H1 (cell line): ENCODE measurements at regions not wholly inside any gene's neighbourhood (a gene's known extent, or its start where the extent isn't known, plus 50 kb on each side); places are given as distances from the start of the nearest gene placed in this dataset.

ENCODE experiments used
- CTCF ChIA-PET: fragments of 300-600 bp; sonication (Branson Sonifier 250); formaldehyde crosslinking; loops from one replicate; lab custom pipeline; 2021; ENCODE audit not compliant: partially characterized antibody; lab: Charles Lee
- POLR2A ChIA-PET: fragments of 300-600 bp; sonication (Branson Sonifier 250); formaldehyde crosslinking; loops from one replicate; lab custom pipeline; 2021; ENCODE audit warnings: inconsistent platforms; ENCODE audit not compliant: partially characterized antibody; lab: Charles Lee
- DNase-seq, 2 experiments: peaks; one replicate each; pipeline versions ENCODE4 v3.0.0 to v3.0.0-alpha.2; 2010 to 2022; ENCODE audit warnings: low spot score in 2 of 2, low read depth in 1 of 2, mixed read lengths in 1 of 2
- FAIRE-seq: peaks from 2 replicates; lab custom pipeline; 2011; peaks lifted over from hg19 to GRCh38; lab: Jason Lieb, UNC
- H2AFZ ChIP-seq: 2 replicates; pipeline ENCODE4 v1.8.1; 2012; ENCODE audit warnings: low read length, inconsistent platforms
- H2AK5ac ChIP-seq: 2 replicates; pipeline ENCODE4 v1.6.1; 2013; ENCODE audit warnings: low read depth, low read length
- H2BK120ac ChIP-seq: replicated peaks from 2 replicates; pipeline ENCODE3; 2013; ENCODE audit warnings: low read depth, low read length, inconsistent platforms
- H2BK12ac ChIP-seq: 2 replicates; pipeline ENCODE4 v1.6.1; 2013; ENCODE audit warnings: low read depth, low read length
- H2BK15ac ChIP-seq: 2 replicates; pipeline ENCODE4 v1.6.1; 2013; ENCODE audit warnings: low read length
- H2BK20ac ChIP-seq: 2 replicates; pipeline ENCODE4 v1.6.1; 2013; ENCODE audit warnings: low read length
- H2BK5ac ChIP-seq: 2 replicates; pipeline ENCODE4 v1.6.1; 2013; ENCODE audit warnings: low read depth, low read length
- H3K14ac ChIP-seq: 2 replicates; pipeline ENCODE4 v1.6.1; 2013; ENCODE audit warnings: inconsistent platforms; ENCODE audit not compliant: insufficient read length
- H3K18ac ChIP-seq: 2 replicates; pipeline ENCODE4 v1.6.1; 2013; ENCODE audit warnings: low read length; ENCODE audit errors: extremely low read depth
- H3K23ac ChIP-seq: 2 replicates; pipeline ENCODE4 v1.6.1; 2013; ENCODE audit warnings: inconsistent platforms; ENCODE audit not compliant: insufficient read length
- H3K23me2 ChIP-seq: 2 replicates; pipeline ENCODE4 v1.6.1; 2013; ENCODE audit warnings: low read depth, low read length
- H3K27ac ChIP-seq: 2 replicates; pipeline ENCODE4 v1.6.1; 2011; ENCODE audit warnings: low read depth, low read length, inconsistent platforms
- H3K27me3 ChIP-seq, 4 experiments: replicated peaks in 1 of 4; 1 replicate in 1 of 4; 2 replicates in 3 of 4; pipeline versions ENCODE4 v1.6.1 to v1.8.1; 2011 to 2013; ENCODE audit warnings: low read length in 3 of 4, mild to moderate bottlenecking in 3 of 4, inconsistent platforms in 2 of 4, mixed read lengths in 2 of 4, moderate library complexity in 1 of 4; ENCODE audit not compliant: control insufficient read depth in 3 of 4, insufficient read depth in 3 of 4; ENCODE audit errors: extremely low read depth in 1 of 4
- H3K36me3 ChIP-seq, 4 experiments: 2 replicates each; pipeline versions ENCODE4 v1.6.1 to v1.8.1; 2011 to 2013; ENCODE audit warnings: mild to moderate bottlenecking in 4 of 4, low read length in 3 of 4, moderate library complexity in 2 of 4, control low read depth in 1 of 4, inconsistent platforms in 1 of 4; ENCODE audit not compliant: insufficient read depth in 4 of 4, control insufficient read depth in 2 of 4
- H3K4ac ChIP-seq: replicated peaks from 2 replicates; pipeline ENCODE3; 2013; ENCODE audit warnings: low read length, low read depth, mixed read lengths, inconsistent platforms; ENCODE audit not compliant: insufficient read length
- H3K4me1 ChIP-seq, 4 experiments: replicated peaks in 1 of 4; 1 replicate in 1 of 4; 2 replicates in 3 of 4; pipeline versions ENCODE4 v1.6.1 to v1.8.1; 2011 to 2013; ENCODE audit warnings: low read length in 3 of 4, inconsistent platforms in 2 of 4, mixed read lengths in 1 of 4; ENCODE audit not compliant: insufficient read depth in 4 of 4, control insufficient read depth in 3 of 4
- H3K4me2 ChIP-seq, 2 experiments: 2 replicates each; pipeline versions ENCODE4 v1.6.1 to v1.8.1; 2011 to 2013; ENCODE audit warnings: low read depth in 2 of 2, low read length in 2 of 2, control low read depth in 1 of 2, inconsistent platforms in 1 of 2, mild to moderate bottlenecking in 1 of 2; ENCODE audit not compliant: insufficient read depth in 1 of 2
- H3K4me3 ChIP-seq, 4 experiments: fragments of 200-600, 300-600 bp in 1 of 4; sonication (generic), shearing (Covaris generic), sonication (Bioruptor Twin) in 1 of 4; 2 replicates each; pipeline versions ENCODE4 v1.5.1 to v1.8.1; 2011 to 2016; ENCODE audit warnings: low read length in 4 of 4, low read depth in 3 of 4, control low read depth in 2 of 4, inconsistent platforms in 2 of 4, mild to moderate bottlenecking in 2 of 4, mixed read lengths in 1 of 4, moderate library complexity in 1 of 4; ENCODE audit not compliant: insufficient read depth in 2 of 4; ENCODE audit errors: extremely low read depth in 1 of 4
- H3K56ac ChIP-seq: replicated peaks from 2 replicates; pipeline ENCODE3; 2013; ENCODE audit warnings: low read depth, mild to moderate bottlenecking, mixed read lengths, low read length, inconsistent platforms; ENCODE audit not compliant: insufficient read length
- H3K79me1 ChIP-seq: 2 replicates; pipeline ENCODE4 v1.6.1; 2013; ENCODE audit warnings: low read depth, low read length, control low read depth
- H3K79me2 ChIP-seq, 2 experiments: 2 replicates each; pipeline versions ENCODE4 v1.6.1 to v1.8.1; 2012 to 2013; ENCODE audit warnings: low read length in 2 of 2, mild to moderate bottlenecking in 2 of 2, inconsistent platforms in 1 of 2; ENCODE audit not compliant: insufficient read depth in 2 of 2, control insufficient read depth in 1 of 2
- H3K9ac ChIP-seq, 4 experiments: replicated peaks in 1 of 4; 1 replicate in 1 of 4; 2 replicates in 3 of 4; pipeline versions ENCODE4 v1.6.1 to v1.8.1; 2011 to 2013; ENCODE audit warnings: low read depth in 3 of 4, low read length in 3 of 4, control low read depth in 2 of 4, mild to moderate bottlenecking in 2 of 4, moderate library complexity in 2 of 4, inconsistent platforms in 1 of 4; ENCODE audit errors: extremely low read depth in 1 of 4
- H3K9me3 ChIP-seq, 2 experiments: 2 replicates each; pipeline versions ENCODE4 v1.6.1 to v1.8.1; 2012 to 2013; ENCODE audit warnings: mild to moderate bottlenecking in 2 of 2, moderate library complexity in 2 of 2, control low read depth in 1 of 2, inconsistent platforms in 1 of 2, low read depth in 1 of 2, low read length in 1 of 2, mixed read lengths in 1 of 2; ENCODE audit not compliant: insufficient read depth in 2 of 2
- H4K20me1 ChIP-seq, 2 experiments: replicated peaks in 1 of 2; 2 replicates each; pipeline versions ENCODE3 to v1.8.1; 2011 to 2013; ENCODE audit warnings: inconsistent platforms in 2 of 2, low read length in 2 of 2, mild to moderate bottlenecking in 1 of 2; ENCODE audit not compliant: insufficient read depth in 2 of 2, control insufficient read depth in 1 of 2
- H4K5ac ChIP-seq: 2 replicates; pipeline ENCODE4 v1.6.1; 2013; ENCODE audit warnings: low read length, low read depth, mixed read lengths, inconsistent platforms; ENCODE audit not compliant: insufficient read length
- H4K8ac ChIP-seq: 2 replicates; pipeline ENCODE4 v1.8.0; 2013; ENCODE audit warnings: mild to moderate bottlenecking, moderate library complexity, low read length, inconsistent platforms; ENCODE audit not compliant: insufficient read depth; ENCODE audit errors: extremely low read depth
- H4K91ac ChIP-seq: replicated peaks from 2 replicates; pipeline ENCODE3; 2013; ENCODE audit warnings: low read length, mixed read lengths, inconsistent platforms; ENCODE audit not compliant: insufficient read length
- CTCF ChIP-seq, 3 experiments: IDR thresholded peaks; 1 replicate in 2 of 3; 2 replicates in 1 of 3; pipeline versions ENCODE4 v1.5.1 to v1.6.1; 2011; ENCODE audit warnings: low read length in 3 of 3, mild to moderate bottlenecking in 3 of 3, inconsistent platforms in 2 of 3, low read depth in 1 of 3, moderate library complexity in 1 of 3; ENCODE audit not compliant: insufficient read depth in 1 of 3; ENCODE audit errors: control extremely low read depth in 1 of 3
- SAP30 ChIP-seq: fragments of 300-600 bp; sonication (generic); IDR thresholded peaks from 2 replicates; pipeline ENCODE4 v1.7.1; 2012; ENCODE audit warnings: low read length, moderate library complexity, mild to moderate bottlenecking, inconsistent platforms; ENCODE audit not compliant: insufficient read depth, insufficient replicate concordance
- WGBS, 2 experiments: shearing (Covaris generic) in 1 of 2; methylation state at CpG; one replicate each; pipeline versions ENCODE4 v1.1.6 to v1.1.7; 2013 to 2015; ENCODE audit warnings: low lambda C conversion rate in 2 of 2, mixed read lengths in 2 of 2, inconsistent platforms in 1 of 2, low coverage in 1 of 2, missing lambda C conversion rate in 1 of 2; ENCODE audit not compliant: insufficient replicate concordance in 2 of 2, insufficient coverage in 1 of 2, insufficient read length in 1 of 2; ENCODE audit errors: extremely low coverage in 1 of 2, missing lambda C conversion rate in 1 of 2; 5-methylcytosine and 5-hydroxymethylcytosine counted together

GRCh38 chr6:2488578-2488977, 243.2 kb upstream of the GMDS start:
- Histone ChIP-seq H3K4me3 (no peak overlapping the region), H3K4me2 (no peak overlapping the region), H2BK12ac (no peak overlapping the region), H3K23ac (no peak overlapping the region), H3K9ac (no peak overlapping the region), H2AFZ (no peak overlapping the region), H3K79me1 (no peaks in the 10 kb centered on the region), H4K20me1 (no peaks in the 10 kb centered on the region), H3K79me2 (no peaks in the 10 kb centered on the region), H2BK15ac (no peak overlapping the region), H3K27ac (no peak overlapping the region), H2BK5ac (no peak overlapping the region), H3K18ac (no peak overlapping the region), H3K56ac (no peak overlapping the region), H2BK120ac (no peak overlapping the region), H4K8ac (no peak overlapping the region), H4K5ac (no peak overlapping the region), H2BK20ac (no peak overlapping the region), H2AK5ac (no peak overlapping the region), H3K23me2 (peaks cover 3% of the 10 kb centered on the region; the same call in 1 of the 2 replicates), H3K14ac (no peak overlapping the region), H3K4me1 (no peaks in the 10 kb centered on the region; a peak in 1 of 7 replicates), H3K36me3 (no peaks in the 10 kb centered on the region), H3K27me3 (no peaks in the 10 kb centered on the region), H4K91ac (no peak overlapping the region), H3K4ac (no peak overlapping the region), H3K9me3 (0 out of 4 replicates have a peak, but pooled peaks cover 0 to 2% of the 10 kb centered on the region in 2 experiments)
- ChIA-PET POLR2A (interaction anchor here (1.4 kb wide), 1 partner anchor 11 kb away, joined by 3 read pairs; no protein-coding TSS in a partner anchor), CTCF (interaction anchor here (0.8 to 1.9 kb wide), 4 partner anchors 8 to 146 kb away, joined by 3 to 8 read pairs (median 4); no protein-coding TSS in a partner anchor)
- FAIRE-seq, result no peak
- WGBS, 2 experiments, result 91% methylated on average over 6 of the region's 6 CpGs; no CpG with 5 or more reads in 1 of the 2 experiments
- TF ChIP-seq SAP30, result no peak
- no peak for TF ChIP-seq CTCF (IDR thresholded peaks at IDR 0.05; ENCODE audit: control extremely low read depth in 1 of 3, insufficient read depth in 1 of 3, low read depth in 1 of 3, low read length in 3 of 3)
- no peak for DNase-seq
